IPS-18c (cell line): ENCODE measurements at regions not wholly inside any gene's neighbourhood (a gene's known extent, or its start where the extent isn't known, plus 50 kb on each side); places are given as distances from the start of the nearest gene placed in this dataset.

Experiments used
- H3K4me3 ChIP-seq: 2 replicates; pipeline ENCODE4 v1.7.0; 2013; ENCODE audit warnings: low read depth, mild to moderate bottlenecking, low read length, moderate library complexity; ENCODE audit not compliant: insufficient read depth
- H3K9me3 ChIP-seq: one replicate; pipeline ENCODE4 v1.6.1; 2013; ENCODE audit warnings: mild to moderate bottlenecking, low read length, moderate library complexity; ENCODE audit not compliant: control insufficient read depth, insufficient read depth

GRCh38 chr1:195831789-195832188, 776.5 kb downstream of the KCNT2 start:
- Histone ChIP-seq H3K9me3 (no peaks in the 10 kb centered on the region), H3K4me3 (no peak overlapping the region)

- no peak overlapping the region for H3K4me3 ChIP-seq
Measured at GRCh38 chr1:195828325-195828724, 779.9 kb downstream of the KCNT2 start.

GRCh38 chr1:195820925-195821324, 787.3 kb downstream of the KCNT2 start:
- Histone ChIP-seq H3K9me3 (no peaks in the 10 kb centered on the region), H3K4me3 (no peak overlapping the region)

More at GRCh38 chr1:195828325-195828724, 779.9 kb downstream of the KCNT2 start:
- no peaks in the 10 kb centered on the region for H3K9me3 ChIP-seq

GRCh38 chr1:195806060-195806459, 802.2 kb downstream of the KCNT2 start:
- Histone ChIP-seq H3K4me3 (no peak overlapping the region), H3K9me3 (no peaks in the 10 kb centered on the region)

GRCh38 chr1:195804547-195804946, 803.7 kb downstream of the KCNT2 start:
- Histone ChIP-seq H3K9me3 (no peaks in the 10 kb centered on the region), H3K4me3 (no peak overlapping the region)

- Histone ChIP-seq H3K4me3 (no peak overlapping the region), H3K9me3 (no peaks in the 10 kb centered on the region)
Measured at GRCh38 chr1:195799016-195799415, 809.2 kb downstream of the KCNT2 start.

GRCh38 chr1:195794225-195794624, 814.0 kb downstream of the KCNT2 start:
- Histone ChIP-seq H3K9me3 (peaks cover 2% of the 10 kb centered on the region), H3K4me3 (no peak overlapping the region)

GRCh38 chr1:195791796-195792195, 816.4 kb downstream of the KCNT2 start:
- Histone ChIP-seq H3K4me3 (no peak overlapping the region), H3K9me3 (peaks cover 2% of the 10 kb centered on the region)

- Histone ChIP-seq H3K9me3 (peaks cover 2% of the 10 kb centered on the region), H3K4me3 (no peak overlapping the region; the same call in 1 of the 2 replicates)
Measured at GRCh38 chr1:195790514-195791168, 817.6 kb downstream of the KCNT2 start.

- peaks cover 2% of the 10 kb centered on the region for H3K9me3 ChIP-seq
- no peak overlapping the region for H3K4me3 ChIP-seq
Measured at GRCh38 chr1:195789321-195789720, 818.9 kb downstream of the KCNT2 start.

- H3K4me3 ChIP-seq = no peak overlapping the region
- H3K9me3 ChIP-seq = peaks cover 2% of the 10 kb centered on the region
Measured at GRCh38 chr1:195788721-195789120, 819.5 kb downstream of the KCNT2 start.

GRCh38 chr1:195785830-195786229, 822.4 kb downstream of the KCNT2 start:
- Histone ChIP-seq H3K4me3 (no peak overlapping the region), H3K9me3 (peaks cover under 1% of the 10 kb centered on the region)

GRCh38 chr1:195773931-195774330, 834.3 kb downstream of the KCNT2 start:
- no peaks in the 10 kb centered on the region for H3K9me3 ChIP-seq
- no peak overlapping the region for H3K4me3 ChIP-seq

GRCh38 chr1:195769461-195769860, 838.8 kb downstream of the KCNT2 start:
- Histone ChIP-seq H3K4me3 (no peak overlapping the region), H3K9me3 (no peaks in the 10 kb centered on the region)

- H3K4me3 ChIP-seq = no peak overlapping the region
- H3K9me3 ChIP-seq = no peaks in the 10 kb centered on the region
Measured at GRCh38 chr1:195768936-195769335, 839.3 kb downstream of the KCNT2 start.

GRCh38 chr1:195768377-195768776, 839.9 kb downstream of the KCNT2 start:
- H3K9me3 ChIP-seq = no peaks in the 10 kb centered on the region
- no peak overlapping the region for H3K4me3 ChIP-seq

GRCh38 chr1:195766709-195767108, 841.5 kb downstream of the KCNT2 start:
- H3K4me3 ChIP-seq = no peak overlapping the region

GRCh38 chr1:195765099-195765498, 843.1 kb downstream of the KCNT2 start:
- Histone ChIP-seq H3K9me3 (no peaks in the 10 kb centered on the region), H3K4me3 (no peak overlapping the region)

More at GRCh38 chr1:195766709-195767108, 841.5 kb downstream of the KCNT2 start:
- no peaks in the 10 kb centered on the region for H3K9me3 ChIP-seq

GRCh38 chr1:195763907-195764374, 844.3 kb downstream of the KCNT2 start:
- Histone ChIP-seq H3K4me3 (no peak overlapping the region), H3K9me3 (no peaks in the 10 kb centered on the region)
